COLO829 (cell line): ENCODE measurements at regions not wholly inside any gene's neighbourhood (a gene's known extent, or its start where the extent isn't known, plus 50 kb on each side); places are given as distances from the start of the nearest gene placed in this dataset.
"Not testable (repeated sequence)": the region's sequence is repeated elsewhere in the genome, so short reads cannot be mapped to it uniquely, and the experiment has no call there.

Experiments used
- DNase-seq: peaks from one replicate; pipeline ENCODE4 v3.0.0; 2012; ENCODE audit warnings: low spot score

GRCh38 chr1:184854496-184855140, 100.0 kb upstream of the EDEM3 start:
- no peak for DNase-seq

- no peak for DNase-seq
Measured at GRCh38 chr1:184854036-184854435, 99.4 kb upstream of the EDEM3 start.

GRCh38 chr1:184851822-184852746, 97.4 kb upstream of the EDEM3 start:
- no peak for DNase-seq

GRCh38 chr1:184843732-184844495, 89.3 kb upstream of the EDEM3 start:
- DNase-seq, result no peak

GRCh38 chr1:184840596-184840995, 85.9 kb upstream of the EDEM3 start:
- no peak for DNase-seq

- peak; percentile 62 for DNase-seq
Measured at GRCh38 chr1:184838504-184838951, 83.9 kb upstream of the EDEM3 start.

GRCh38 chr1:184836934-184837895, 82.6 kb upstream of the EDEM3 start:
- DNase-seq, result no peak

GRCh38 chr1:184836141-184836540, 81.5 kb upstream of the EDEM3 start:
- DNase-seq, result no peak

- not testable (repeated sequence) for DNase-seq
Measured at GRCh38 chr1:184833994-184834393, 79.3 kb upstream of the EDEM3 start.

GRCh38 chr1:184832517-184832916, 77.9 kb upstream of the EDEM3 start:
- no peak for DNase-seq

GRCh38 chr1:184829496-184829895, 74.8 kb upstream of the EDEM3 start:
- DNase-seq, result not testable (repeated sequence)

GRCh38 chr1:184828369-184828717, 73.7 kb upstream of the EDEM3 start:
- DNase-seq, result no peak

GRCh38 chr1:184827600-184828368, 73.1 kb upstream of the EDEM3 start:
- peak; percentile 43 for DNase-seq

GRCh38 chr1:184826001-184826400, 71.3 kb upstream of the EDEM3 start:
- DNase-seq, result no peak

GRCh38 chr1:184825571-184825970, 70.9 kb upstream of the EDEM3 start:
- DNase-seq, result no peak

GRCh38 chr1:184824691-184825323, 70.1 kb upstream of the EDEM3 start:
- no peak for DNase-seq

- DNase-seq, result no peak
Measured at GRCh38 chr1:184823080-184823479, 68.4 kb upstream of the EDEM3 start.

GRCh38 chr1:184822267-184822666, 67.6 kb upstream of the EDEM3 start:
- no peak for DNase-seq

- DNase-seq, result no peak
Measured at GRCh38 chr1:184821658-184822057, 67.0 kb upstream of the EDEM3 start.

- peak; percentile 72 for DNase-seq
Measured at GRCh38 chr1:184820956-184821355, 66.3 kb upstream of the EDEM3 start.
